CD1c-positive myeloid dendritic cell (primary cell): ENCODE measurements at regions not wholly inside any gene's neighbourhood (a gene's known extent, or its start where the extent isn't known, plus 50 kb on each side); places are given as distances from the start of the nearest gene placed in this dataset.
"Not testable (repeated sequence)": the region's sequence is repeated elsewhere in the genome, so short reads cannot be mapped to it uniquely, and the experiment has no call there.

ENCODE experiments used
- DNase-seq: peaks from one replicate; pipeline ENCODE4 v3.0.0-alpha.2; 2016; ENCODE audit errors: extremely low spot score

DNA sequence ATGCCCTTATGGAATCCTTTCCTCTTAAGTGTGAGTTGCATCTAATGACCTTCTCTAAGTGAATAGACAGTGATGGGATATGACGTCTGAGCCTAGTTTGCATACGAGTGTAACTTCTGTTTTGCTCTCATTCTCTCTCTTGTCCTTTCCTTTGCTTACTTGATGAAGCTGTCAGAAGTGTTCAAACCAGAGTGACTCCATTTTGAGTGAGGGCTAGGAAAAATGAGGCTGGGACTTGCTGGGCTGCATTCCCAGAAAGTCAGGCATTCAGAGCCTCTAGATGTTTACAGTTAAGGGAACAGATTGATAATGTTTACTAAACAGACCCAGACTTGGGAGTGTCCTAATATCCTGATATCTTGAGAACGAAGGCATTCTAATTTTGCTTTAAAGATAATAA lies 311.2 kb upstream of the SOX4 start:
- DNase-seq = not testable (repeated sequence)

DNA sequence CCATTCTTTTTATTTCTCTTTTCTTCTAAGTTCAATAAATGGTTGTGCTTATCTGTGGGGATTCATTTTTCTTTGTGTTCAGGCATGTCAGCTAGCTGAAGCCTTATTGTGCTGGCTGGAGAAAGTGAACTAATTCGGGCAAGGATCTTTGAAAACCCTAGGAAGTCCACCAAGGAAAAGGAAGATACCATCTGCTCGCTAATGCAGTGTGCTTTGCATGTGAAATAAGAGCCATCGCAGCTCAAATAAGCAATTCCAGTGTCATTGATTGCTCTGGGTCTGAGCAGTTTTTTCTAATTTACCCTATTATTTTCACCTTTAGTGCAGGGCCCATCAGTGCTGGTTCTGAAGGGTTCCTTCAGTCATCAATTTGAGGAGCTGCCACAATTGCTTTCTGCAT lies 309.4 kb upstream of the SOX4 start:
- DNase-seq = no peak

- DNase-seq = no peak
These were observed 308.8 kb upstream of the SOX4 start for GRCh38 chr6:21284706-21285105.

GRCh38 chr6:21294144-21294543 lies 299.4 kb upstream of the SOX4 start:
- no peak for DNase-seq

DNA sequence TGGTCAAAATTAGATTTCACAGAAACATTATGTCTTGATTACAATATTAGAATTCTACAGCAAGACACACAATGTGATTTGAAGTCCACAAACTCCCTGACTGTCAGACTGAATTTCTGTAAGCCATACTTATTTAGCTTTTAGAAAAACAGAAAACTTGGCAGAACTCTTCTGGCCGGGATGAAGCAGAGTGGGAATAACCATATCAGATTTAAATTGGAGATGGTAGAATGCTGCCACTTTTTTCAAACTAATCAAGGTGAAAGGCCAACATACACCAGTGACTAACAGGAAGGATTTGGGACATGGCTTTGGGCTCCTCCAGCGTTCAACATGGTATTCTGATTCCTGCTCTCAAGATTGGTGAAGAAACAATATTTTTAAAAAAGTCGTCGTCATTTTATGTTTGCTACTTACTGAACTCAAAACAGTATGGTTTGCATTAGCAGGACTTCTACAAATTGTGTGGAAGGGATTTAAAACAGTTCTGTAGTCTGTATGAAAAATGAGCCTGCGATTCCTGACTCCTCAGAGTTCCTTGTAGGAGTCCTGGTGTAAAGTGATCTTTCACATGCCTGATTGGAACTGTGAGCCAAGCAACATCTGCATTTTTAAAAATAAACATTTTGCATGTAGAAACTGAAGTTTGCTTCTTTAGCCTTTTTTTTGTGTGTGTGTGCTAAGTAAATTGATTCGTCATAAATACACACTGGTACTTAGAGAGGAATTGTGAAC lies 297.9 kb upstream of the SOX4 start:
- no peak for DNase-seq

DNA sequence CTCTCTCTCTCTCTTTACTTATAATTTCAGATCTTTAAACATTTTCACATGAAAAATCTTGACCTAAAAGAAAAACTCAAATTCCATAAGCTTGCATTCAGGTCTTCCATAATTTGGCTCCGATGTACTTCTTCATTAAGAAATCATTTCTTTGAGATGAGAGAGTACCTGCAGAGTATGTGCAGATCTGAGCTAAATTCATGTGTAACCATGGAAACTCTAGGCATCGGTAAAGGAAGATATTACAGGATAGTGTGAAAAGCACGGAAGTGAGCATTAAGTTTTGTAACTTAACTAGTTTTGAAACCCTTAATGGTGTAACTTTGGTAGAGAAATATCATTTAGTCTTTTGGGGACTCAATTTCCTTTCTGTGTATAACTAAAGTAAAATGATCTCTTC lies 295.9 kb upstream of the SOX4 start:
- DNase-seq = no peak

DNA sequence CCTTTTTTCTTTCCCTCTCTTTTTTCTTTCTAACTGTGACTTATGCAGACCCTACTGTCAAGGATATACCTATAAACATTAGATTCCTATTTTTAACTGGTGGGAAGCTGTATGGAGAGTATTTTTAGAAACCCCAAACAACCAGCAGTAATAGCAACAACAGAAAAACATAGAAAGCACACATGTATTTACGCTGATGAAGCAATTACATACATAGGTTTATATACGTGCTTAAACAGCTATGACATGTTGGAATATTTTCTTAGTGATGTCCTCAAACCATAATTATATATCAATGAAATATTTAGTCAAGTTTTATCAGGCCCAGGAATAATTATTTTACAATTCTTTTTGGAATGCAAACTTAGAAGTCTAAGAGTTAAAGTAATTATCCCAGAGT lies 294.3 kb upstream of the SOX4 start:
- DNase-seq = no peak

- DNase-seq = no peak
These were observed 293.1 kb upstream of the SOX4 start for GRCh38 chr6:21300439-21300838.

DNA sequence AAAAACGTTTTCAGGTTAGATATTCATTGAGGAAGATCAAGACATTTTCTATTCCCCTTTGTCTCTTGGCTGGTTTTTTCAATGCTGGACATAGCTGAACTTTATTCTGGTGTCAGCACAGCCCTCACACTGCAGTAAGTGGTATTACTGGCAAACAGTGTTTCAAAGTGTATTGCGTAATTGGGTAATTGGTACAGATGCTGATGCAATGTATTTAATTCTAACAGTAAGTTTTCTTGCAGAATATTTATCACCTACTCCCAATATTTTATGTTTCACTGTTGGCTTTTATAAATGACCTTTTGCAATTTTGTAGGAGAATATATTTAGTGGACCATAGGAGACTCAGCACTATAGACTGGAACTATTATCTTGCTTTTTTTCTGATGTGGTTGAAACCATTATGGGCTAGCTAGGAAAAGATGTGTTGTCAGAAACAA lies 287.6 kb upstream of the SOX4 start:
- no peak for DNase-seq

DNA sequence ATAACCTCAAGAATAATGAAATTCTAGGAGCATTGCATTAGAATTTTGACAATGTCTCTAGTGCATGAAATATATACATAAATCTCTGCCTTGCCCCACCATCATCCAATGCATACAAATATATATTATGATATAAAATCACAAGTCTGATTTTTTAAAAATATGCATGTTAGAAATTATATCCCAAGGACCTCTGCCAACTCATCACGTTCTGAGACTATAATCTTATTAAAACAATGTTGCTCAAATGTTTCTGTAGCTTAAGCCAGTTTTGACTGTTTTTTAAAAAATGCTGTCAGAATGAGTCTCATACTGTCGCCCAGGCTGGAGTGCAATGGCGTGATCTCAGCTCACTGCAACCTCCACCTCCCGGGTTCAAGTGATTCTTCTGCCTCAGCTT lies 287.0 kb upstream of the SOX4 start:
- DNase-seq = no peak

DNA sequence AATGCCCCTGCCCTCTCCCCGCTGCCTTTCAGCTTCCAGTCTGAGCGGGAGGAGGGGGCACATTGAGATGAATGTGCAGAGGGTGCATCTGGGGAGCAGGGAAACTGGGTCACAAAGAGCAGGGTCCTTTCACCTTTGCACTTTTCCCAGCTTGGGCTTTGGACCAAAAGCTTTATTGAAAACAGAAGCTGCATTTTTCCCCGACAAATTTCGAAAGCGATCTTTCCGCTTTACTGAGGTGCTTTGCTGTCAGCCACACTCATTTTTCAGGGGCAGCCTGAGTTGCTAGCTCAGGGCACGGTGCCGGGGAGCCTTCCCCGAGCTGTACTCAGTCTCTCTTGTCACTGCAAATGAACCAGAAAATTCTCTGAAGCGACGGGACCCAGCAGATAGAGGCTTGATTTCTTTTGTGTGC lies 283.7 kb upstream of the SOX4 start:
- no peak for DNase-seq

- no peak for DNase-seq
These were observed 282.9 kb upstream of the SOX4 start for GRCh38 chr6:21310568-21311140.

DNA sequence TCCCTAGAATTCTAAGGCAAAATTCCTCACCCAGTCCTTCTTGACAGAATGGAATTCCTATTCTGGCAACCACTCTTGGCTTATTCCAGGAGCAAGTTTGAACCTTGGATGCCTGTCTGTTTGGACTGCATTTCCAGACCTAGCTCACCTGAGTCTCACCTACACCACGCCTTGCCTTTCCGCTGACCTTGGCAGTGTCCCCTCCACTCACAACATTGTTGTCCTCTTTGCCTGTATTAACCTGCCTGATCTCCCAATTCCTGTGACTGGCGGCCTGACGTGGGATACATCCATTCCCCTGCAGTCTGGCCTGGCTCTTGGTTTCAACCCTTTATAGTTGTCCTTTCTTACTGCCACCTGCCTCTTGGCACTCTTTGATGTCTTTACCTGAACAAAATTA lies 281.4 kb upstream of the SOX4 start:
- DNase-seq = no peak

GRCh38 chr6:21317642-21318041 lies 275.9 kb upstream of the SOX4 start:
- no peak for DNase-seq

GRCh38 chr6:21321076-21321475 lies 272.5 kb upstream of the SOX4 start:
- DNase-seq = no peak

GRCh38 chr6:21321531-21321930 lies 272.0 kb upstream of the SOX4 start:
- DNase-seq = no peak

GRCh38 chr6:21323577-21323976 lies 270.0 kb upstream of the SOX4 start:
- no peak for DNase-seq

- DNase-seq = no peak
These were observed 268.2 kb upstream of the SOX4 start for GRCh38 chr6:21325201-21325856.

- DNase-seq = no peak
These were observed 266.0 kb upstream of the SOX4 start for GRCh38 chr6:21327326-21328112.

- no peak for DNase-seq
These were observed 262.3 kb upstream of the SOX4 start for GRCh38 chr6:21331235-21331634.

DNA sequence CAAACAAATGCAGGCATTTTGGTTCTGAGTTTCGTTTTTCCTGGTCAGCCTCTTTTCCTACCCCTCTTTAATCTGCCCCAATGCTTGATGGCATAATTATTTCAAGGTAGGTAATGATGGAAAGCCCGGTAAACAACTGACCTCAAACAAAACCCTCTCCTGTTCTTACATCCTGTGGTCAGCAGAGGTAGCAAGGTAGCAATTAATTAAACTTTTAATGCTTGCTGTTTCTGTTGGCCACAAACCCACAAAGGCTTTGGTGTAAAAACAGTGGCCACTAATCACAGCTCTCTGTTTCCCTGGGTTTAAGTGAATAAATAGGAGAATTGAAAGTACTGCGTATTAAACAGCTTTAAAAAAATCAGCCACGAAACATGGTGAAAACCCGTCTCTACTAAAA lies 261.5 kb upstream of the SOX4 start:
- DNase-seq = no peak

GRCh38 chr6:21332660-21333059 lies 260.9 kb upstream of the SOX4 start:
- DNase-seq = no peak

- no peak for DNase-seq
These were observed 259.8 kb upstream of the SOX4 start for GRCh38 chr6:21333715-21334114.
